RWPE1 (cell line): ENCODE measurements at regions not wholly inside any gene's neighbourhood (a gene's known extent, or its start where the extent isn't known, plus 50 kb on each side); places are given as distances from the start of the nearest gene placed in this dataset.

Source experiments
- CTCF ChIA-PET: fragments of 350-600 bp; sonication (Branson Sonifier 250); formaldehyde crosslinking; extraction: SDS; loops from one replicate; lab custom pipeline; 2021; lab: Yijun Ruan, JAX
- POLR2A ChIA-PET: fragments of 400-600 bp; formaldehyde crosslinking; extraction: SDS; loops from one replicate; lab custom pipeline; 2020; ENCODE audit warnings: antibody characterized with exemption; ENCODE audit not compliant: low non-redundant PET; lab: Yijun Ruan, JAX
- DNase-seq: peaks from one replicate; pipeline ENCODE4 v3.0.0; 2012; ENCODE audit warnings: low spot score
- H3K27ac ChIP-seq: fragments of 450-650 bp; 2 replicates; pipeline ENCODE4 v1.5.1; 2017
- CTCF ChIP-seq: fragments of 450-650 bp; conservative IDR thresholded peaks from 2 replicates; pipeline ENCODE4 v1.5.1; 2017; ENCODE audit warnings: low read depth, mild to moderate bottlenecking

- ChIA-PET CTCF (no interaction called here), POLR2A (no interaction called here)
- no peak overlapping the region for H3K27ac ChIP-seq
- TF ChIP-seq CTCF, result no peak
- DNase-seq, result no peak
These were observed 108.9 kb upstream of the GSE1 start for GRCh38 chr16:85504242-85504641.

GRCh38 chr16:85505794-85506634 is 107.1 kb upstream of the GSE1 start:
- no peak for DNase-seq
- no peak overlapping the region for H3K27ac ChIP-seq
- CTCF ChIA-PET, result interaction anchor here (1.0 kb wide), 1 partner anchor 11 kb away, joined by 3 read pairs; no protein-coding TSS in a partner anchor
- POLR2A ChIA-PET, result no interaction called here
- TF ChIP-seq CTCF, result no peak

GRCh38 chr16:85506635-85506911 is 106.5 kb upstream of the GSE1 start:
- no peak overlapping the region for H3K27ac ChIP-seq
- ChIA-PET CTCF (no interaction called here), POLR2A (no interaction called here)
- DNase-seq, result no peak
- TF ChIP-seq CTCF, result no peak

- no peak for TF ChIP-seq CTCF
- DNase-seq, result no peak
- H3K27ac ChIP-seq, result no peak overlapping the region
- POLR2A ChIA-PET, result no interaction called here
- CTCF ChIA-PET, result interaction anchor here (0.5 kb wide), 1 partner anchor 777 kb away, joined by 3 read pairs; no protein-coding TSS in a partner anchor
These were observed 105.8 kb upstream of the GSE1 start for GRCh38 chr16:85507342-85507741.

- no peak for TF ChIP-seq CTCF
- ChIA-PET POLR2A (no interaction called here), CTCF (interaction anchor here (0.6 kb wide), 1 partner anchor 222 kb away, joined by 5 read pairs; no protein-coding TSS in a partner anchor)
- no peak overlapping the region for H3K27ac ChIP-seq
- no peak for DNase-seq
These were observed 104.7 kb upstream of the GSE1 start for GRCh38 chr16:85508388-85508787.

GRCh38 chr16:85508993-85509392 is 104.1 kb upstream of the GSE1 start:
- POLR2A ChIA-PET, result no interaction called here
- no peak for TF ChIP-seq CTCF
- no peak overlapping the region for H3K27ac ChIP-seq
- CTCF ChIA-PET, result no interaction called here
- DNase-seq, result no peak
